Mucosa of descending colon (tissue), 3 donors: ENCODE measurements at regions not wholly inside any gene's neighbourhood (a gene's known extent, or its start where the extent isn't known, plus 50 kb on each side); places are given as distances from the start of the nearest gene placed in this dataset.

Experiments used
- ATAC-seq: fragments of 200-7000 bp; cut with Tn5 transposase; one replicate; pipeline ENCODE4 v1.9.1; 2020; ENCODE audit warnings: mild to moderate bottlenecking, moderate library complexity
- DNase-seq, 3 donors: peaks; one replicate each; pipeline ENCODE4 v3.0.0-alpha.2; 2020
- H3K36me3 ChIP-seq: fragments of 200-600 bp; one replicate; pipeline ENCODE4 v1.8.0; 2021; ENCODE audit warnings: low read depth, mild to moderate bottlenecking
- H3K4me1 ChIP-seq: fragments of 200-600 bp; one replicate; pipeline ENCODE4 v1.8.0; 2021; ENCODE audit warnings: low read depth, mild to moderate bottlenecking
- H3K4me3 ChIP-seq: fragments of 200-600 bp; one replicate; pipeline ENCODE4 v1.8.0; 2021; ENCODE audit warnings: mild to moderate bottlenecking
- H3K9me3 ChIP-seq: fragments of 200-600 bp; one replicate; pipeline ENCODE4 v1.8.0; 2021; ENCODE audit warnings: mild to moderate bottlenecking
- CTCF ChIP-seq: fragments of 200-600 bp; IDR thresholded peaks from one replicate; pipeline ENCODE4 v1.8.0; 2022; ENCODE audit warnings: antibody characterized with exemption, mild to moderate bottlenecking
- intact Hi-C, 2 donors: fragments of 100-400 bp; cut with DNase I in 1 of 2; cut with micrococcal nuclease in 1 of 2; formaldehyde crosslinking; loops; one replicate each; pipeline versions ENCODE4 v1.11.0 to v1.11.1; 2022; cut with DNase I, micrococcal nuclease
- donor health status: DM: no; HTN: no; CAD: no; lungs with moderate emphysema.
- donor health status: DM: no; HTN: no; CAD: no.
- donor health status: DM: no; HTN: yes; CAD: no.

DNA sequence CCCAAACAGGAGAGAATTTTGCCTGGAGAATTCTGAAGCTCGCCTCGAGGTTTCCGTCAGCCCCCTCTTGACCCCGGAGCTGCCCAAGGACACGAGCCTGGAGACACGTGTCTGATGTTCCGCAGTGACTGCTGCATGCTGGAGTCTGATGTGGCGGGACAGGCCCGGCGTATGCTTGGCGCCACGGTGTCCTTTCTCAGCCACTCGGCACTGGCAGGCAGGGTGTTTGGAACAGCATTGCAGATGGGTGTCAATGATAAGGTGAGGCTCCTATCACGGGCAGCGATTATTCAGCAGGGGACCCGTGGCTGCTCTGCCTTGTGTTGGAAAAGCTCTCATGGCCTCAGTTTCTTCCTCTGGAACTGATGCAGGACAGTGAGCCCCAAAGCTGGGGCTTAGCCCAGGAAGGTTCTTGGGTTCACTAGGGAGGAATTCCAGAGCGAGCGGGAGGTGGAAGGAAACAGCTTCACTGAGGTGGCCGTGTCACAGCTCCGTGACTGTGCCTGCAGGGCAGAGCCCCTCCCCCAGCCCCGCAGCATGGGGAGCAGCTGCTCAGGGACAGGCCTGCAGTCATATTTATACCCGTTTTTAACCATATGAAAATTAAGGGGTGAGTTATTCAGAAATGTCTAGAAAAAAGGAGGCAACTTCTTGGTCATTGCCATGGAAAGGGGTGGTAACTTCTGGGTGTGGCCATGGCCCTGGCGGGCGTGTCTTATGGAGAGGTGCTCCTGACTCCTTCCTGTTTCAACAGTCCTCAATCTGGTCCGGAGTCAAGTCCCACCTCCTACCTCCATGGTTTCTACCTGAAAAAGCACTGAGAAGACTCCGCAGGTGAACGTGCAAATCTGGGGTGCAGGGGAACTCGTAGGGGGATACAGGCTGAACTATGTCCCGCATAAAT is 123.4 kb downstream of the SIK1 start:
- DNase-seq, result peak in 1 of 3 donors; percentile 36
- TF ChIP-seq CTCF, result no peak
- Histone ChIP-seq H3K4me3 (no peak overlapping the region), H3K4me1 (no peaks in the 10 kb centered on the region), H3K36me3 (no peaks in the 10 kb centered on the region), H3K9me3 (no peaks in the 10 kb centered on the region)
- intact Hi-C loops, result no loop called here
- no peak for ATAC-seq

DNA sequence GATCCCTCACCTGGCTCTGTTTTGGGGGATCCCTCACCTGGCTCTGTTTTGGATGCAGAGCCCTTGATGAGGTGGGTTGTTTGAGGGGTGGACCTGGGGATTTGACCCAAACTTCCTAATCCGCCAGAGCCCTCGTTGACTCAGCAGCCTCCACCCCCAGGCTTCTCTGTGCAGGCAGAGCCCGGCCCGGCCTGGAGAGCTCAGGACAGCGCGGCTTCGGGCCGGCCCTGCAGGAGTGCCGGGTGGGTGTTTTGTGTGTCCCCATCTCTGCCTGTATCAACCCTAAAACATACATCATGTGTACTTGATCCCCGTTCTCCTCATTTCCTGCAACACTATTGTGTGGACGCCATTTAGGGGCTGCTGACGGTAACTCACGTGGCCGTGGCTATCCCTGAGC is 124.2 kb downstream of the SIK1 start:
- Histone ChIP-seq H3K4me1 (no peaks in the 10 kb centered on the region), H3K4me3 (no peak overlapping the region), H3K9me3 (no peaks in the 10 kb centered on the region), H3K36me3 (no peaks in the 10 kb centered on the region)
- intact Hi-C loops, result no loop called here
- DNase-seq, result peak in 1 of 3 donors; percentile 33
- ATAC-seq, result no peak
- no peak for TF ChIP-seq CTCF

DNA sequence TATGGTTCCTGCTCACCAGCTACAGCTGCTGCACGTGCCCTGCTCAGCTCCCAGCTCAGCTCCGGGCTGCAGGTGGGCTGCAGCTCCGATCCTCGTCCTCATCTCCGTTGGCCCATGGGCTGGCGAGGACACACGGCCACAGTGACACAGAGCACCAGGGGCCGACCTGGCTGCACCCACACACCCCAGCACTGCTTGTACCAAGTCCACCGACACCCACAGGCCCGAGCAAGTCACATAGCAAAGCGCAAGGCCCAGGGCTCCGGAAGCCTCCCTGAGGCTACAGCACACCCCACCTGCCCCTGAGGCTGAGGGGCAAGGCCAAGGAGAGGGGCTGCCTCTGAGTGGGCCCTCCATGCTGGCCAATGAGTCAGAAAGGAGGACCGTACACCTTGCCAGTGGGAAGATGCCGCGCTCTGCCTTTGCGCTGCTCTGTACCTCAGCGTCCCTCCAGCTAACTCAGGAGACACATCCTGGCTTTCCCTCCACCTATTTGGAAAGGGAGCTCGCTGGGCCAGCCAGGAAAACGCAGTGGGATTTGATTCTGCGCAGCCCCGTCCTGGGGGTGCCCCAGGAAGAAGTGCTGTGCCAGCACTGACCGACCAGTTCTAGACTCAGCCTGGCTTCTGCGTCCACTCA is 124.8 kb downstream of the SIK1 start:
- intact Hi-C loops, result no loop called here
- no peak for TF ChIP-seq CTCF
- ATAC-seq, result no peak
- H3K4me1 ChIP-seq, result no peaks in the 10 kb centered on the region
- DNase-seq, result peak in 1 of 3 donors; percentile 46
- H3K9me3 ChIP-seq, result no peaks in the 10 kb centered on the region
- no peaks in the 10 kb centered on the region for H3K36me3 ChIP-seq
- no peak overlapping the region for H3K4me3 ChIP-seq

DNA sequence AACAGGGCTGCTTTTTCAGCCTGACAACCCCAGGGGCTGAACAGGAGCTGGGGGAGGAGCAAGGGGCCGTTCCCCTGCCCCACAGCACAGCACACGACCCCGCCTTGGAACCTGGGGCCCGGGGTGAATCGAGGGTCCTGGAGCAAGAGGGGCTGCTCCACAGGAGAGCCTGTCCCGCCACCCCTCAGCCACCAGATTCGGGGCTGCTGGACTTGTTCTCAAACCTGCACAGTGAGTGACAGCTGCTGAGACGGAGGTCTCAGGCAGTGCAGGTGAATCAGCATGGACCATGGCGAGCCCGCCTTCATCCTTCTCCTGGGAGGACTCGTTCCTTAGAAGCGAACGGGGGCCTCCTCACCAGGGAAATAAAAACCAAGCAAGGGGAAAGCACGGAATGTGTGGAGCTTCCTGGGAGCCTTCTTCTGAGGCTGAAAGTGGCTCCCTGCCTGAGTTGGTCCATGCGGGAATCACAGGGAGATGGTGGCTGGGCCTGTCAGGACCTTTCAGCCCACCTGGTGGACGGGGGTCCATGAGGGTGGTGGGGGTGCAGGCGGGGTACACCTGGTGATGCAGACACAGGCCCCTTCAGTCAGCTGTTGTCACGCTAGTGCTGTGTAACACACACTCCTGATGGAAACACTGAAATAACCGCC is 125.4 kb downstream of the SIK1 start:
- Histone ChIP-seq H3K36me3 (no peaks in the 10 kb centered on the region), H3K4me1 (no peaks in the 10 kb centered on the region), H3K9me3 (no peaks in the 10 kb centered on the region), H3K4me3 (no peak overlapping the region)
- peak in 1 of 3 donors; percentile 40 for DNase-seq
- intact Hi-C loops, result no loop called here
- no peak for ATAC-seq
- TF ChIP-seq CTCF, result no peak

GRCh38 chr21:43300496-43301408 is 126.2 kb downstream of the SIK1 start:
- Histone ChIP-seq H3K4me1 (no peaks in the 10 kb centered on the region), H3K4me3 (no peak overlapping the region), H3K9me3 (peaks cover under 1% of the 10 kb centered on the region), H3K36me3 (no peaks in the 10 kb centered on the region)
- TF ChIP-seq CTCF, result no peak
- peak in 1 of 3 donors; percentile 46 for DNase-seq
- intact Hi-C loops, result no loop called here
- ATAC-seq, result no peak
